M059J (cell line): ENCODE measurements at regions not wholly inside any gene's neighbourhood (a gene's known extent, or its start where the extent isn't known, plus 50 kb on each side); places are given as distances from the start of the nearest gene placed in this dataset.
A peak's percentile ranks its signal among the peaks of the same experiment; 100 is the strongest.

Experiments
- DNase-seq: peaks from one replicate; pipeline ENCODE4 v3.0.0-alpha.2; 2012; ENCODE audit warnings: low read depth

- no peak for DNase-seq
These were observed 113.0 kb downstream of the PLEKHG1 start for GRCh38 chr6:150712505-150713252.

GRCh38 chr6:150713487-150713886 lies 113.8 kb downstream of the PLEKHG1 start:
- no peak for DNase-seq

GRCh38 chr6:150713931-150714330 lies 114.2 kb downstream of the PLEKHG1 start:
- no peak for DNase-seq

- no peak for DNase-seq
These were observed 115.4 kb downstream of the PLEKHG1 start for GRCh38 chr6:150715133-150715532.

GRCh38 chr6:150717419-150717818 lies 117.7 kb downstream of the PLEKHG1 start:
- no peak for DNase-seq

- no peak for DNase-seq
These were observed 119.5 kb downstream of the PLEKHG1 start for GRCh38 chr6:150719099-150719766.

- no peak for DNase-seq
These were observed 120.1 kb downstream of the PLEKHG1 start for GRCh38 chr6:150719831-150720230.

- DNase-seq, result peak; percentile 7
These were observed 121.1 kb downstream of the PLEKHG1 start for GRCh38 chr6:150720774-150721233.

- no peak for DNase-seq
These were observed 122.0 kb downstream of the PLEKHG1 start for GRCh38 chr6:150721418-150722266.

GRCh38 chr6:150722614-150723344 lies 123.1 kb downstream of the PLEKHG1 start:
- no peak for DNase-seq

GRCh38 chr6:150723345-150723658 lies 123.6 kb downstream of the PLEKHG1 start:
- DNase-seq, result no peak

- peak; percentile 82 for DNase-seq
These were observed 124.2 kb downstream of the PLEKHG1 start for GRCh38 chr6:150723857-150724256.

- no peak for DNase-seq
These were observed 126.1 kb downstream of the PLEKHG1 start for GRCh38 chr6:150725795-150726194.

GRCh38 chr6:150729188-150729748 lies 129.6 kb downstream of the PLEKHG1 start:
- no peak for DNase-seq

GRCh38 chr6:150730801-150731457 lies 131.2 kb downstream of the PLEKHG1 start:
- no peak for DNase-seq

- DNase-seq, result no peak
These were observed 132.6 kb upstream of the MTHFD1L start for GRCh38 chr6:150732765-150733539.

GRCh38 chr6:150733726-150734125 lies 131.8 kb upstream of the MTHFD1L start:
- no peak for DNase-seq

GRCh38 chr6:150734235-150734634 lies 131.3 kb upstream of the MTHFD1L start:
- no peak for DNase-seq

GRCh38 chr6:150735341-150735851 lies 130.1 kb upstream of the MTHFD1L start:
- DNase-seq, result no peak

- DNase-seq, result no peak
These were observed 127.3 kb upstream of the MTHFD1L start for GRCh38 chr6:150738092-150738629.
